Caco-2 (cell line): ENCODE measurements at regions not wholly inside any gene's neighbourhood (a gene's known extent, or its start where the extent isn't known, plus 50 kb on each side); places are given as distances from the start of the nearest gene placed in this dataset.

Source experiments
- BruUV-seq: library from RNA; stranded (reverse); fragments of 400-500 nt; replicated peaks from 2 replicates; lab custom pipeline; 2021; lab: Mats Ljungman, UMichigan
- CTCF ChIA-PET: fragments of 300-600 bp; sonication (Branson Sonifier 250); formaldehyde crosslinking; loops from one replicate; lab custom pipeline; 2022; ENCODE audit warnings: antibody characterized with exemption; lab: Charles Lee
- POLR2A ChIA-PET: fragments of 300-600 bp; sonication (Branson Sonifier 250); formaldehyde crosslinking; loops from one replicate; lab custom pipeline; 2022; ENCODE audit warnings: antibody characterized with exemption; lab: Charles Lee
- DNase-seq, 2 experiments: peaks; one replicate each; pipeline versions ENCODE4 v3.0.0 to v3.0.0-alpha.2; 2020 to 2022
- H3K27me3 ChIP-seq: replicated peaks from 2 replicates; pipeline ENCODE4 v1.6.0; 2011; ENCODE audit warnings: low read length; ENCODE audit not compliant: control insufficient read depth, insufficient read depth
- H3K36me3 ChIP-seq: 2 replicates; pipeline ENCODE4 v1.5.1; 2011; ENCODE audit warnings: low read length; ENCODE audit not compliant: control insufficient read depth, insufficient read depth
- H3K4me1 ChIP-seq: fragments of 250-450 bp; sonication (Bioruptor Pico); 2 replicates; pipeline ENCODE4 v1.5.1; 2020; ENCODE audit warnings: mild to moderate bottlenecking
- H3K4me3 ChIP-seq: 2 replicates; pipeline ENCODE4 v1.5.1; 2011; ENCODE audit warnings: low read depth, mild to moderate bottlenecking, control low read depth, low read length
- H3K9me3 ChIP-seq: fragments of 250-450 bp; sonication (Bioruptor Pico); 2 replicates; pipeline ENCODE4 v1.5.1; 2020; ENCODE audit warnings: mild to moderate bottlenecking, moderate library complexity
- H3K27ac Mint-ChIP-seq: one replicate; pipeline ENCODE4 v1.8.0; 2022; ENCODE audit warnings: mixed read lengths; ENCODE audit not compliant: unreplicated experiment
- H3K27me3 Mint-ChIP-seq: one replicate; pipeline ENCODE4 v1.8.0; 2022; ENCODE audit warnings: mixed read lengths; ENCODE audit not compliant: insufficient read depth, unreplicated experiment
- H3K36me3 Mint-ChIP-seq: one replicate; pipeline ENCODE4 v1.8.0; 2022; ENCODE audit warnings: mild to moderate bottlenecking, mixed read lengths; ENCODE audit not compliant: insufficient read depth, unreplicated experiment
- H3K4me1 Mint-ChIP-seq: one replicate; pipeline ENCODE4 v1.8.0; 2022; ENCODE audit warnings: low read depth, mixed read lengths; ENCODE audit not compliant: unreplicated experiment
- H3K4me3 Mint-ChIP-seq: one replicate; pipeline ENCODE4 v1.8.0; 2022; ENCODE audit warnings: mild to moderate bottlenecking, moderate library complexity, mixed read lengths; ENCODE audit not compliant: unreplicated experiment
- H3K9me3 Mint-ChIP-seq: one replicate; pipeline ENCODE4 v1.8.0; 2022; ENCODE audit warnings: mixed read lengths; ENCODE audit not compliant: unreplicated experiment
- CTCF ChIP-seq, 2 experiments: fragments of 200-600 bp in 1 of 2; IDR thresholded peaks; 1 replicate in 1 of 2; 2 replicates in 1 of 2; pipeline versions ENCODE4 v1.5.1 to v1.8.0; 2011 to 2022; ENCODE audit warnings: antibody characterized with exemption in 1 of 2, control low read depth in 1 of 2, inconsistent platforms in 1 of 2, low read depth in 1 of 2, low read length in 1 of 2, mild to moderate bottlenecking in 1 of 2, moderate library complexity in 1 of 2; ENCODE audit not compliant: insufficient read depth in 1 of 2, severe bottlenecking in 1 of 2, unreplicated experiment in 1 of 2
- intact Hi-C: fragments of 100-400 bp; cut with micrococcal nuclease; formaldehyde crosslinking; loops from one replicate; pipeline ENCODE4 v1.10.0; 2022; ENCODE audit not compliant: unreplicated experiment

- Mint-ChIP-seq H3K27ac (peak overlapping the region; percentile 21), H3K27me3 (no peaks in the 10 kb centered on the region), H3K4me1 (peaks cover 16% of the 10 kb centered on the region), H3K9me3 (no peaks in the 10 kb centered on the region), H3K36me3 (no peaks in the 10 kb centered on the region), H3K4me3 (no peak overlapping the region)
- ChIA-PET CTCF (interaction anchor here (0.9 to 1.0 kb wide), 2 partner anchors 21 to 47 kb away, joined by 3 to 4 read pairs; no protein-coding TSS in a partner anchor), POLR2A (no interaction called here)
- TF ChIP-seq CTCF (IDR thresholded peaks at IDR 0.05; ENCODE audit: insufficient read depth in 1 of 2, low read depth in 1 of 2, low read length in 1 of 2, severe bottlenecking in 1 of 2, unreplicated experiment in 1 of 2) = no peak
- intact Hi-C loops = loop anchor here (2.0 kb wide), 1 partner anchor 57 kb away; no protein-coding TSS in a partner anchor
- Histone ChIP-seq H3K4me1 (peaks cover 34% of the 10 kb centered on the region), H3K4me3 (no peak overlapping the region), H3K36me3 (no peaks in the 10 kb centered on the region), H3K27me3 (no peaks in the 10 kb centered on the region), H3K9me3 (no peaks in the 10 kb centered on the region)
- no TSS peak for BruUV-seq
- DNase-seq = no peak
These were observed 212.1 kb upstream of the MIR17HG start for GRCh38 chr13:91135376-91135775.

GRCh38 chr13:91135968-91136367 lies 211.5 kb upstream of the MIR17HG start:
- H3K4me1 ChIP-seq = peaks cover 34% of the 10 kb centered on the region
- no peaks in the 10 kb centered on the region for H3K27me3 Mint-ChIP-seq
- intact Hi-C loops = loop anchor here (2.0 kb wide), 1 partner anchor 57 kb away; no protein-coding TSS in a partner anchor
- ChIA-PET POLR2A (no interaction called here), CTCF (interaction anchor here (0.8 to 1.5 kb wide), 5 partner anchors 18 to 49 kb away, joined by 3 to 7 read pairs (median 4); no protein-coding TSS in a partner anchor)
- H3K27me3 ChIP-seq = no peaks in the 10 kb centered on the region
- peaks cover 21% of the 10 kb centered on the region for H3K4me1 Mint-ChIP-seq
- H3K4me3 ChIP-seq = no peak overlapping the region
- no peaks in the 10 kb centered on the region for H3K9me3 Mint-ChIP-seq
- H3K9me3 ChIP-seq = no peaks in the 10 kb centered on the region
- DNase-seq = no peak
- H3K36me3 ChIP-seq = no peaks in the 10 kb centered on the region
- no peak overlapping the region for H3K4me3 Mint-ChIP-seq
- H3K36me3 Mint-ChIP-seq = no peaks in the 10 kb centered on the region
- H3K27ac Mint-ChIP-seq = peak overlapping the region; percentile 21
- no peak for TF ChIP-seq CTCF (IDR thresholded peaks at IDR 0.05; ENCODE audit: insufficient read depth in 1 of 2, low read depth in 1 of 2, low read length in 1 of 2, severe bottlenecking in 1 of 2, unreplicated experiment in 1 of 2)
- no TSS peak for BruUV-seq

GRCh38 chr13:91136806-91137205 lies 210.7 kb upstream of the MIR17HG start:
- Histone ChIP-seq H3K9me3 (no peaks in the 10 kb centered on the region), H3K27me3 (no peaks in the 10 kb centered on the region), H3K4me1 (peaks cover 38% of the 10 kb centered on the region), H3K4me3 (no peak overlapping the region), H3K36me3 (no peaks in the 10 kb centered on the region)
- Mint-ChIP-seq H3K27ac (no peak overlapping the region), H3K27me3 (no peaks in the 10 kb centered on the region), H3K9me3 (no peaks in the 10 kb centered on the region), H3K4me1 (peaks cover 23% of the 10 kb centered on the region), H3K4me3 (no peak overlapping the region), H3K36me3 (no peaks in the 10 kb centered on the region)
- CTCF ChIA-PET = interaction anchor here (0.8 to 1.5 kb wide), 3 partner anchors 18 to 48 kb away, joined by 3 to 7 read pairs (median 5); no protein-coding TSS in a partner anchor
- intact Hi-C loops = no loop called here
- POLR2A ChIA-PET = no interaction called here
- TF ChIP-seq CTCF (IDR thresholded peaks at IDR 0.05; ENCODE audit: insufficient read depth in 1 of 2, low read depth in 1 of 2, low read length in 1 of 2, severe bottlenecking in 1 of 2, unreplicated experiment in 1 of 2) = no peak
- peak in 1 of 2 experiments; percentile 28 for DNase-seq
- BruUV-seq = no TSS peak
